Mesodermal cell (in vitro differentiated cells): ENCODE measurements at regions not wholly inside any gene's neighbourhood (a gene's known extent, or its start where the extent isn't known, plus 50 kb on each side); places are given as distances from the start of the nearest gene placed in this dataset.

ENCODE experiments used
- H3K27ac ChIP-seq: 2 replicates; pipeline ENCODE4 v1.7.0; 2013; ENCODE audit warnings: mild to moderate bottlenecking, low read depth, low read length, moderate library complexity; ENCODE audit not compliant: severe bottlenecking
- H3K36me3 ChIP-seq: 2 replicates; pipeline ENCODE4 v1.7.1; 2013; ENCODE audit warnings: mild to moderate bottlenecking, low read length, moderate library complexity; ENCODE audit not compliant: control insufficient read depth, insufficient read depth
- H3K4me1 ChIP-seq: one replicate; pipeline ENCODE4 v1.7.1; 2013; ENCODE audit warnings: mild to moderate bottlenecking, low read length; ENCODE audit not compliant: insufficient read depth, control insufficient read depth, poor library complexity, severe bottlenecking
- H3K4me3 ChIP-seq: 2 replicates; pipeline ENCODE4 v1.7.0; 2013; ENCODE audit warnings: low read length, control low read depth, mild to moderate bottlenecking; ENCODE audit not compliant: insufficient read depth, poor library complexity, severe bottlenecking; ENCODE audit errors: extremely low read depth
- H3K9me3 ChIP-seq: 2 replicates; pipeline ENCODE4 v1.7.1; 2013; ENCODE audit warnings: mild to moderate bottlenecking, low read length, moderate library complexity; ENCODE audit not compliant: control insufficient read depth
- WGBS, 2 experiments: methylation state at CpG; one replicate each; pipeline ENCODE4 v1.1.5; 2013; ENCODE audit warnings: missing lambda C conversion rate in 2 of 2; ENCODE audit not compliant: insufficient coverage in 2 of 2; 5-methylcytosine and 5-hydroxymethylcytosine counted together

DNA sequence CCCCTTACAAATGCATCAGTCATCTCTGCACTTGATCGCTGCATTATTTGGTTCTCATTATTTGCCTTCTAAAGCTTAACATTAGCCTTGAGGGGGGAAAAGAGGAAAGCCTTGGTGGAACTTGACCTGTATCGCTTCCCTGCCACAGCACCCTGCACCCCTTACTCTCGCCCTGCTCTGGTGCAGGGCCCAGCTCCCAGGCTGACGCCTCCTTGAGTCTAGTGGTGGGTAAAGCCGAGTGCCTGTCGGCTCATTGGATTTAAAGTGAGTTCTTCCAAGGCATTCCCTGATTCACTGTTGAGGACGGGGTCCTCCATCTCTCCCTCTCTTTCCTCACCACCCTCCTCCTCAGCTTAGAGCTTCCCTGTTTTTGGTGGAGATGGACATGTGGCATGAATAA lies 145.0 kb upstream of the GYPC start:
- Histone ChIP-seq H3K9me3 (peaks cover 17% of the 10 kb centered on the region), H3K27ac (no peak overlapping the region)
- 80 to 87% methylated on average over 1 to 5 of the region's 7 CpGs for WGBS, 2 experiments

DNA sequence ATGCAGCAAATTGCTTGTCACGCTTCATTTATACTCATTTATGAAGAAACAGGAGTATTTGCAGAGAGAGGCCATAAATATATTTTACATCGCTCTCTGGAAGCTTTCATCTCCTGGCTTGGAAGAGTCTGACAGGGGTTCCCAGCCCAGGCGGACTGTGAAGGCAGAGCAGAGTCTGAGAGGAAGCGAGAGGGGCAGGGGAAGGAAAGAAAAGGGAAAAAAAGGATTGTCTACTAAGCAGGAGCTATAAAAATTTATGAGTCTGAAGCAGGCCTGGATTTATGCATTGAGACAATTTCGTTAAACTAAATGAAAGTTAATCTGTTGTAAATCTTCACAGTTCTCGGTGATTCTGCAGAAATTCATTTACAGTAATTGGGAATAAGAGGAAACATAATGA lies 143.9 kb upstream of the GYPC start:
- no peak overlapping the region for H3K4me3 ChIP-seq
- peaks cover 36% of the 10 kb centered on the region for H3K4me1 ChIP-seq
- H3K27ac ChIP-seq = no peak overlapping the region
- H3K36me3 ChIP-seq = no peaks in the 10 kb centered on the region
- 89 to 95% methylated on average over 4 to 5 of the region's 6 CpGs for WGBS, 2 experiments
- H3K9me3 ChIP-seq = peaks cover 17% of the 10 kb centered on the region

More for the DNA sequence above, 145.0 kb upstream of the GYPC start:
- peaks cover 39% of the 10 kb centered on the region for H3K4me1 ChIP-seq
- no peaks in the 10 kb centered on the region for H3K36me3 ChIP-seq
- H3K4me3 ChIP-seq = no peak overlapping the region

GRCh38 chr2:126513033-126513432 lies 142.9 kb upstream of the GYPC start:
- H3K27ac ChIP-seq = no peak overlapping the region
- peaks cover 17% of the 10 kb centered on the region for H3K9me3 ChIP-seq
- H3K4me3 ChIP-seq = no peak overlapping the region
- 77 to 90% methylated on average over 2 to 3 of the region's 4 CpGs for WGBS, 2 experiments
- peaks cover 27% of the 10 kb centered on the region for H3K4me1 ChIP-seq
- no peaks in the 10 kb centered on the region for H3K36me3 ChIP-seq

- Histone ChIP-seq H3K27ac (no peak overlapping the region), H3K36me3 (no peaks in the 10 kb centered on the region), H3K4me1 (peaks cover 13% of the 10 kb centered on the region), H3K9me3 (peaks cover 17% of the 10 kb centered on the region), H3K4me3 (no peak overlapping the region)
- WGBS, 2 experiments = 100% methylated on average over 1 of the region's 2 CpGs; no CpG with 5 or more reads in 1 of the 2 experiments
Measured at GRCh38 chr2:126515471-126515870, 140.5 kb upstream of the GYPC start.

DNA sequence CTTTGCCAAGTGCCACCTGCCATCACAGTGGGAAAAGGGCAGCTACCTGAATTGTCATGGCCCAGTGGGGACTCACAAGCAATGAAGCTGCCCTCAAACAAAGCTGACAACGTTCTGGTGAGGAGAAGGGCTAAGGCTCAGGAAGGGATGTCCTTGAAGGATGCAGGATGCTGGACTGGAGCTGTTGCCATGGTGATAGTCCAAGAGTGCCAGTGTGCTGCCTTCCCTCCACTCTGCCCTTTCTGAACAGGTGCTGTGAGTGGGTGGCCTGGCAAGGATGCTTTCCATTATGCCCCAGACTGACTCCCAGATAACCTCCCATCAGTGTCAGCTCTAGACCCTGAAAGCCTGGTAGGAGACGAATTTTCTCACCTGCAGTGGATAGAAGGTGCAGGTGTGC lies 137.8 kb upstream of the GYPC start:
- 57 to 73% methylated on average over 1 to 2 of the region's 2 CpGs for whole genome bisulfite sequencing, 2 experiments
- Histone ChIP-seq H3K27ac (no peak overlapping the region), H3K4me3 (no peak overlapping the region), H3K4me1 (peaks cover 5% of the 10 kb centered on the region), H3K9me3 (peaks cover 17% of the 10 kb centered on the region), H3K36me3 (no peaks in the 10 kb centered on the region)

DNA sequence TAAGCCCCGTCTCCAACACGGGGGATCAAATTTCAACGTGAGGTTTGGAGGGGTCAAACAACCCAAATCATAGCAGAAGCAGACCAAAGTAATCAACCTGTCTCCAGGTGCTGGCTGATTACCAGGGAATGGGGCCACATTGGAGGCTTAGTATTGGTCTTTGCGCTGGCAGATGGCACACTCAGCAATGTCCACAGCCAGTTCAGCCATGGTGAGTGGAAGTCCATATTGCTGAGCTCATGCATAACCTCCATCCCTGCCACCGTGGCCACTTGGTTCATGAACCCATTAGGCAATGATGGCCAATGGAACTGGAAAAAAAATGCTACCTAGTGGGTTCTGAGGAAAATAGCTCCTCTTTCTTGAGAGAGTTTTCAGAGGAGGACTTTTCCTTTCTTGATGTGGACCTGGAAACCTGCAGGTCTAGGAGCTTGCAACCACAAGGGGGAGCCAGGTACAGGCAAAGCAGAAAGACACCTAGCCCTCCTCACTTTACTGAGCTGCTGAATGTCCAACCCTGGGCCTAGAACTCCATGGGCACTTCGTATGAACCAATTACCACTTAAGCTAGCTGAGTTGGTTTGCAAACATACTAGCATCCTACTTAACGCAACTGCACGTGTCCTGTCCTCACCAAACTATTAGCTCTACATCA lies 128.0 kb upstream of the GYPC start:
- 70 to 85% methylated on average over 4 to 8 of the region's 8 CpGs for WGBS, 2 experiments
- Histone ChIP-seq H3K36me3 (no peaks in the 10 kb centered on the region), H3K4me3 (no peak overlapping the region), H3K4me1 (no peaks in the 10 kb centered on the region), H3K27ac (no peak overlapping the region), H3K9me3 (no peaks in the 10 kb centered on the region)

DNA sequence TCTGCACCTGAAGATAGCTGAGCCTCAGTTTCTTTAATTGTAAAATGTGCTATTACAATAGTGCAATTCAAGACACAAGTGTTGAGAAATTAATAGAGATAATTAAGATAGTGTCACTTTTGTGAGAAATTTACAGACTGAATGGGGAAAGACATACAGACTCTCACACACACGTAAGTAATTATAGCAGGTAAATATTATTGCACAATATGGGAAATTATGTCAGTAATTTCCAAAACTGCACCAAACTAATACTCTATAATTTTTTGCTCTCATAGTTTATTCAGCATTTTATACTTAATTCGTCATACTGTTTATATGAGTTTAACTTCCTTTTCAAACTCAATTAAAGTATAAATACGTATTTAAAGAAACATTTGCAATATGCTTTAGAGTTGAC lies 124.9 kb upstream of the GYPC start:
- Histone ChIP-seq H3K36me3 (no peaks in the 10 kb centered on the region), H3K4me1 (no peaks in the 10 kb centered on the region), H3K27ac (no peak overlapping the region), H3K9me3 (no peaks in the 10 kb centered on the region), H3K4me3 (no peak overlapping the region)
- WGBS, 2 experiments = no CpG with 5 or more reads among the region's 3 CpGs

GRCh38 chr2:126534478-126534877 lies 121.5 kb upstream of the GYPC start:
- 88% methylated on average over 4 to 5 of the region's 6 CpGs for WGBS, 2 experiments

DNA sequence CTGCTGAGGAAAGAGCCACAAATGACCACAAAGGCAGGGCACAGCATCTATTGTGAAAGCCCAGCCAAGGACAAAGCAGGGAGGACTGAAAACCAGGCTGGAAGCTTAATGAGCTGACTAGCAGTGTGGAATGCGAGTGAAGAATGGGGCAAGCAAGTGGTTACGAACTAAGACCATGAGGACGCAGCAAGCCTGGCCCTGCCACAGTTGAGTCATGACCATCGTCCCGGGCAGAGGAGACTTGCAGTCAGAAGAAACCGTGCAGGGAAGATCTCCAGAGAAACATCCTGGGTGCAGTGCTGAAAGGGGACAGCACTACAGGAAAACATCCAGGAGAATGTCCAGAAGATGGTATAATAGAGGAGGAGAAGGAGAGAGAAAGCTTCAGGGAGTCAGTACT lies 120.5 kb upstream of the GYPC start:
- 88 to 92% methylated on average over 6 of the region's 6 CpGs for WGBS, 2 experiments
- Histone ChIP-seq H3K27ac (no peak overlapping the region), H3K36me3 (no peaks in the 10 kb centered on the region), H3K4me3 (no peak overlapping the region), H3K9me3 (no peaks in the 10 kb centered on the region), H3K4me1 (no peaks in the 10 kb centered on the region)

More at GRCh38 chr2:126534478-126534877, 121.5 kb upstream of the GYPC start:
- Histone ChIP-seq H3K36me3 (no peaks in the 10 kb centered on the region), H3K27ac (no peak overlapping the region), H3K4me3 (no peak overlapping the region), H3K9me3 (no peaks in the 10 kb centered on the region), H3K4me1 (no peaks in the 10 kb centered on the region)

GRCh38 chr2:126536605-126537200 lies 119.3 kb upstream of the GYPC start:
- Histone ChIP-seq H3K4me3 (no peak overlapping the region), H3K27ac (no peak overlapping the region), H3K9me3 (no peaks in the 10 kb centered on the region), H3K36me3 (no peaks in the 10 kb centered on the region), H3K4me1 (no peaks in the 10 kb centered on the region)

GRCh38 chr2:126539101-126539500 lies 116.9 kb upstream of the GYPC start:
- H3K36me3 ChIP-seq = no peaks in the 10 kb centered on the region
- peaks cover 9% of the 10 kb centered on the region for H3K9me3 ChIP-seq
- H3K4me3 ChIP-seq = no peak overlapping the region
- no peaks in the 10 kb centered on the region for H3K4me1 ChIP-seq
- H3K27ac ChIP-seq = no peak overlapping the region
- 87% methylated on average over 3 of the region's 3 CpGs; no CpG with 5 or more reads in 1 of the 2 experiments for WGBS, 2 experiments
